DOHH2 (cell line): ENCODE measurements at regions not wholly inside any gene's neighbourhood (a gene's known extent, or its start where the extent isn't known, plus 50 kb on each side); places are given as distances from the start of the nearest gene placed in this dataset.

Experiments
- H3F3A ChIP-seq: fragments of 200-600 bp; sonication (generic), shearing (Covaris generic); 2 replicates; pipeline ENCODE4 v1.6.0; 2016; ENCODE audit warnings: antibody characterized with exemption, mild to moderate bottlenecking; ENCODE audit not compliant: control insufficient read depth, insufficient read depth
- H3K27ac ChIP-seq: fragments of 200-600 bp; sonication (generic); 2 replicates; pipeline ENCODE4 v1.5.1; 2014; ENCODE audit warnings: low read depth, mild to moderate bottlenecking, low read length, moderate library complexity
- H3K27me3 ChIP-seq: fragments of 200-600 bp; sonication (generic); 2 replicates; pipeline ENCODE4 v1.6.1; 2014; ENCODE audit warnings: mild to moderate bottlenecking, low read length, mixed read lengths; ENCODE audit not compliant: control insufficient read depth
- H3K36me3 ChIP-seq: fragments of 200-600 bp; sonication (generic); 2 replicates; pipeline ENCODE4 v1.6.1; 2014; ENCODE audit warnings: mild to moderate bottlenecking, low read length, moderate library complexity, mixed read lengths; ENCODE audit not compliant: control insufficient read depth
- H3K4me1 ChIP-seq: fragments of 200-600 bp; sonication (generic); 2 replicates; pipeline ENCODE4 v1.6.1; 2014; ENCODE audit warnings: mild to moderate bottlenecking, low read length, mixed read lengths; ENCODE audit not compliant: control insufficient read depth
- H3K4me2 ChIP-seq: fragments of 200-600 bp; sonication (generic); 2 replicates; pipeline ENCODE4 v1.6.0; 2014; ENCODE audit warnings: mild to moderate bottlenecking, low read length, moderate library complexity
- H3K4me3 ChIP-seq: fragments of 200-600 bp; sonication (generic); 2 replicates; pipeline ENCODE4 v1.5.1; 2014; ENCODE audit warnings: mild to moderate bottlenecking, low read length, mixed read lengths
- H3K79me2 ChIP-seq: fragments of 200-600 bp; sonication (generic); 2 replicates; pipeline ENCODE4 v1.6.1; 2014; ENCODE audit warnings: mild to moderate bottlenecking, low read length, mixed read lengths; ENCODE audit not compliant: control insufficient read depth
- H3K9me2 ChIP-seq: fragments of 200-600 bp; sonication (generic); replicated peaks from 2 replicates; pipeline ENCODE4 v1.6.1; 2014; ENCODE audit warnings: mild to moderate bottlenecking, low read length, mixed read lengths; ENCODE audit not compliant: control insufficient read depth
- H3K9me3 ChIP-seq: fragments of 200-600 bp; sonication (generic); 2 replicates; pipeline ENCODE4 v1.6.1; 2014; ENCODE audit warnings: antibody characterized with exemption, low read length, mixed read lengths; ENCODE audit not compliant: control insufficient read depth, insufficient read depth
- H4K20me1 ChIP-seq: fragments of 200-600 bp; sonication (generic); 2 replicates; pipeline ENCODE4 v1.6.0; 2014; ENCODE audit warnings: low read depth, mild to moderate bottlenecking, antibody characterized with exemption, low read length, moderate library complexity; ENCODE audit not compliant: control insufficient read depth, insufficient read depth
- EZH2phosphoT487 ChIP-seq: fragments of 200-600 bp; sonication (generic); IDR thresholded peaks from 2 replicates; pipeline ENCODE4 v1.6.1; 2017; ENCODE audit warnings: borderline replicate concordance, mild to moderate bottlenecking, antibody characterized with exemption, low read length, moderate library complexity, mixed read lengths
- TF ChIP-seq, protein P1 (sequence below): fragments of 200-600 bp; sonication (generic); IDR thresholded peaks from one replicate; pipeline ENCODE4 v1.5.1; 2014; ENCODE audit warnings: antibody characterized with exemption, mild to moderate bottlenecking, low read depth, low read length; ENCODE audit not compliant: poor library complexity, severe bottlenecking

- Histone ChIP-seq H3K4me2 (no peak overlapping the region), H3K27me3 (no peaks in the 10 kb centered on the region), H3K36me3 (no peaks in the 10 kb centered on the region), H3K27ac (no peak overlapping the region), H3K79me2 (no peaks in the 10 kb centered on the region), H4K20me1 (no peaks in the 10 kb centered on the region), H3K9me2 (no peaks in the 10 kb centered on the region), H3F3A (no peaks in the 10 kb centered on the region), H3K4me3 (no peak overlapping the region), H3K9me3 (no peaks in the 10 kb centered on the region), H3K4me1 (no peaks in the 10 kb centered on the region)
- TF ChIP-seq EZH2phosphoT487, result no peak
- TF ChIP-seq, protein P1, sequence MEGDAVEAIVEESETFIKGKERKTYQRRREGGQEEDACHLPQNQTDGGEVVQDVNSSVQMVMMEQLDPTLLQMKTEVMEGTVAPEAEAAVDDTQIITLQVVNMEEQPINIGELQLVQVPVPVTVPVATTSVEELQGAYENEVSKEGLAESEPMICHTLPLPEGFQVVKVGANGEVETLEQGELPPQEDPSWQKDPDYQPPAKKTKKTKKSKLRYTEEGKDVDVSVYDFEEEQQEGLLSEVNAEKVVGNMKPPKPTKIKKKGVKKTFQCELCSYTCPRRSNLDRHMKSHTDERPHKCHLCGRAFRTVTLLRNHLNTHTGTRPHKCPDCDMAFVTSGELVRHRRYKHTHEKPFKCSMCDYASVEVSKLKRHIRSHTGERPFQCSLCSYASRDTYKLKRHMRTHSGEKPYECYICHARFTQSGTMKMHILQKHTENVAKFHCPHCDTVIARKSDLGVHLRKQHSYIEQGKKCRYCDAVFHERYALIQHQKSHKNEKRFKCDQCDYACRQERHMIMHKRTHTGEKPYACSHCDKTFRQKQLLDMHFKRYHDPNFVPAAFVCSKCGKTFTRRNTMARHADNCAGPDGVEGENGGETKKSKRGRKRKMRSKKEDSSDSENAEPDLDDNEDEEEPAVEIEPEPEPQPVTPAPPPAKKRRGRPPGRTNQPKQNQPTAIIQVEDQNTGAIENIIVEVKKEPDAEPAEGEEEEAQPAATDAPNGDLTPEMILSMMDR, result no peak
Observed at GRCh38 chr21:23890652-23891051, 1716.6 kb downstream of the MRPL39 start.

DNA sequence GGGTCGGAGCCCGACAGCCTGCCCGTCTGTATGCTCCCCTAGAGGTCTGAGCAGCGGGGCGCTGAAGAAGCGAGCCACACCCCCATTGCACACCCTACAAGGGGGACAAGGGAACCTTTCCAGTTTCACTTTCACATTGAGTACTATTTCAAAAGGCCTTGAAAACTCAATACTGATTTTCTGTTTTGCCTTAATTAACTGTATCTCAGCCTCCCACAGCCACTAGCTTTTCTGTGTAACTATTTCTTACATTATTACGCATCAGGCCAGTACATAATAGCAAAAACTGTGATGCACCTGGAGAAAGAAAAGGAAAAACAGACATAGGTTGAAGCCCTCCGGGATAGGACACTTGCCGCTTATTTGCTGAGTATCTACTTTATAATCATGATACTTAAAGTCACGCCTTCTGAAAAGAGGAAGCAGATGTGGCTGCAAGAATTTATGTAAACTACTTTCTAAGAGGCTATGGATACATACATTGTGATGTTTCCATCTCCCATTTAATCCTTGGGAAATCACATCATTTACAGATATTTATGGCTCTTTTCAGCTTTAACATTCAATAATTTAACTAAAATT lies 1719.5 kb downstream of the MRPL39 start:
- H3K27ac ChIP-seq, result no peak overlapping the region
- H3K4me2 ChIP-seq, result no peak overlapping the region

GRCh38 chr21:23886828-23887724 lies 1720.2 kb downstream of the MRPL39 start:
- Histone ChIP-seq H3K79me2 (no peaks in the 10 kb centered on the region), H3K9me3 (no peaks in the 10 kb centered on the region), H3F3A (no peaks in the 10 kb centered on the region), H3K4me2 (no peak overlapping the region), H3K4me3 (no peak overlapping the region), H4K20me1 (no peaks in the 10 kb centered on the region), H3K27me3 (no peaks in the 10 kb centered on the region), H3K36me3 (no peaks in the 10 kb centered on the region), H3K4me1 (no peaks in the 10 kb centered on the region), H3K9me2 (no peaks in the 10 kb centered on the region), H3K27ac (no peak overlapping the region)
- TF ChIP-seq, protein P1, result no peak
- TF ChIP-seq EZH2phosphoT487, result no peak

More for the DNA sequence above, 1719.5 kb downstream of the MRPL39 start:
- H3K4me1 ChIP-seq, result no peaks in the 10 kb centered on the region
- H3K27me3 ChIP-seq, result no peaks in the 10 kb centered on the region
- H4K20me1 ChIP-seq, result no peaks in the 10 kb centered on the region
- no peaks in the 10 kb centered on the region for H3F3A ChIP-seq
- no peaks in the 10 kb centered on the region for H3K9me2 ChIP-seq
- TF ChIP-seq, protein P1, result no peak
- H3K4me3 ChIP-seq, result no peak overlapping the region
- H3K79me2 ChIP-seq, result no peaks in the 10 kb centered on the region
- H3K9me3 ChIP-seq, result no peaks in the 10 kb centered on the region
- H3K36me3 ChIP-seq, result no peaks in the 10 kb centered on the region
